Effector memory CD4-positive, alpha-beta T cell (primary cell): ENCODE measurements at regions not wholly inside any gene's neighbourhood (a gene's known extent, or its start where the extent isn't known, plus 50 kb on each side); places are given as distances from the start of the nearest gene placed in this dataset.

ENCODE experiments used
- DNase-seq, 3 donors: peaks; one replicate each; pipeline ENCODE4 v3.0.0-alpha.2; 2020
- H3K27ac ChIP-seq: 2 replicates; pipeline ENCODE4 v1.7.0; 2013; ENCODE audit warnings: mild to moderate bottlenecking, low read length, moderate library complexity; ENCODE audit not compliant: insufficient read depth, poor library complexity, severe bottlenecking
- H3K27me3 ChIP-seq: replicated peaks from 2 replicates; pipeline ENCODE4 v1.7.0; 2013; ENCODE audit warnings: mild to moderate bottlenecking, low read length; ENCODE audit not compliant: insufficient read depth, control insufficient read depth, poor library complexity, severe bottlenecking
- H3K36me3 ChIP-seq: 2 replicates; pipeline ENCODE4 v1.7.0; 2013; ENCODE audit warnings: mild to moderate bottlenecking, low read length, moderate library complexity; ENCODE audit not compliant: control insufficient read depth, insufficient read depth
- H3K4me1 ChIP-seq: 2 replicates; pipeline ENCODE4 v1.7.0; 2013; ENCODE audit warnings: low read length, mild to moderate bottlenecking; ENCODE audit not compliant: control insufficient read depth, insufficient read depth, poor library complexity, severe bottlenecking
- H3K4me3 ChIP-seq: 2 replicates; pipeline ENCODE4 v1.7.0; 2013; ENCODE audit warnings: low read length, low read depth, mild to moderate bottlenecking; ENCODE audit not compliant: insufficient read depth, poor library complexity, severe bottlenecking
- H3K9me3 ChIP-seq: 2 replicates; pipeline ENCODE4 v1.7.0; 2013; ENCODE audit warnings: mild to moderate bottlenecking, low read length, moderate library complexity; ENCODE audit not compliant: control insufficient read depth

GRCh38 chr10:10146604-10147003 is 871.1 kb upstream of the CELF2 start:
- no peaks in the 10 kb centered on the region for H3K4me1 ChIP-seq
- H3K36me3 ChIP-seq = no peaks in the 10 kb centered on the region
- no peak overlapping the region for H3K4me3 ChIP-seq
- no peak overlapping the region for H3K27ac ChIP-seq
- H3K9me3 ChIP-seq = no peaks in the 10 kb centered on the region
- no peak for DNase-seq
- H3K27me3 ChIP-seq = no peaks in the 10 kb centered on the region

GRCh38 chr10:10149899-10150298 is 867.8 kb upstream of the CELF2 start:
- Histone ChIP-seq H3K27me3 (no peaks in the 10 kb centered on the region), H3K9me3 (no peaks in the 10 kb centered on the region), H3K36me3 (no peaks in the 10 kb centered on the region), H3K4me1 (no peaks in the 10 kb centered on the region), H3K27ac (no peak overlapping the region), H3K4me3 (no peak overlapping the region)
- DNase-seq = no peak

GRCh38 chr10:10156917-10157600 is 860.6 kb upstream of the CELF2 start:
- no peaks in the 10 kb centered on the region for H3K36me3 ChIP-seq
- no peak overlapping the region for H3K4me3 ChIP-seq
- H3K27me3 ChIP-seq = no peaks in the 10 kb centered on the region
- no peak for DNase-seq
- H3K4me1 ChIP-seq = no peaks in the 10 kb centered on the region
- H3K9me3 ChIP-seq = no peaks in the 10 kb centered on the region
- no peak overlapping the region for H3K27ac ChIP-seq

GRCh38 chr10:10160821-10161312 is 856.8 kb upstream of the CELF2 start:
- no peaks in the 10 kb centered on the region for H3K27me3 ChIP-seq
- no peak overlapping the region for H3K4me3 ChIP-seq
- no peak for DNase-seq
- H3K36me3 ChIP-seq = no peaks in the 10 kb centered on the region
- H3K9me3 ChIP-seq = no peaks in the 10 kb centered on the region
- no peak overlapping the region for H3K27ac ChIP-seq
- no peaks in the 10 kb centered on the region for H3K4me1 ChIP-seq

GRCh38 chr10:10164848-10165247 is 852.8 kb upstream of the CELF2 start:
- Histone ChIP-seq H3K9me3 (no peaks in the 10 kb centered on the region), H3K27ac (no peak overlapping the region), H3K36me3 (no peaks in the 10 kb centered on the region), H3K4me3 (no peak overlapping the region), H3K27me3 (no peaks in the 10 kb centered on the region), H3K4me1 (no peaks in the 10 kb centered on the region)
- DNase-seq = no peak

GRCh38 chr10:10165415-10165814 is 852.3 kb upstream of the CELF2 start:
- DNase-seq = no peak
- no peaks in the 10 kb centered on the region for H3K27me3 ChIP-seq
- no peak overlapping the region for H3K4me3 ChIP-seq
- no peak overlapping the region for H3K27ac ChIP-seq
- no peaks in the 10 kb centered on the region for H3K9me3 ChIP-seq
- H3K4me1 ChIP-seq = no peaks in the 10 kb centered on the region
- no peaks in the 10 kb centered on the region for H3K36me3 ChIP-seq

- Histone ChIP-seq H3K36me3 (no peaks in the 10 kb centered on the region), H3K27me3 (no peaks in the 10 kb centered on the region), H3K4me1 (no peaks in the 10 kb centered on the region), H3K9me3 (no peaks in the 10 kb centered on the region), H3K27ac (no peak overlapping the region), H3K4me3 (no peak overlapping the region)
- no peak for DNase-seq
These were observed 839.2 kb upstream of the CELF2 start for GRCh38 chr10:10178476-10178875.

GRCh38 chr10:10193848-10194247 is 823.8 kb upstream of the CELF2 start:
- H3K36me3 ChIP-seq = no peaks in the 10 kb centered on the region
- H3K27ac ChIP-seq = no peak overlapping the region
- no peaks in the 10 kb centered on the region for H3K9me3 ChIP-seq
- H3K4me3 ChIP-seq = no peak overlapping the region
- peaks cover 3% of the 10 kb centered on the region for H3K27me3 ChIP-seq
- no peaks in the 10 kb centered on the region for H3K4me1 ChIP-seq
- DNase-seq = no peak

- H3K27me3 ChIP-seq = peaks cover 3% of the 10 kb centered on the region
- no peak overlapping the region for H3K4me3 ChIP-seq
- no peak for DNase-seq
- H3K36me3 ChIP-seq = no peaks in the 10 kb centered on the region
- H3K27ac ChIP-seq = no peak overlapping the region
- no peaks in the 10 kb centered on the region for H3K4me1 ChIP-seq
- H3K9me3 ChIP-seq = no peaks in the 10 kb centered on the region
These were observed 821.0 kb upstream of the CELF2 start for GRCh38 chr10:10196701-10197100.

GRCh38 chr10:10197423-10197822 is 820.2 kb upstream of the CELF2 start:
- H3K27me3 ChIP-seq = peaks cover 3% of the 10 kb centered on the region
- H3K9me3 ChIP-seq = no peaks in the 10 kb centered on the region
- no peak overlapping the region for H3K4me3 ChIP-seq
- no peaks in the 10 kb centered on the region for H3K36me3 ChIP-seq
- H3K4me1 ChIP-seq = no peaks in the 10 kb centered on the region
- H3K27ac ChIP-seq = no peak overlapping the region
- DNase-seq = no peak
